GM18499 (cell line): ENCODE measurements at regions not wholly inside any gene's neighbourhood (a gene's known extent, or its start where the extent isn't known, plus 50 kb on each side); places are given as distances from the start of the nearest gene placed in this dataset.

Experiments used
- ATAC-seq: cut with Tn5 transposase; IDR thresholded peaks from one replicate; pipeline ENCODE4 v1.9.1; 2021; ENCODE audit warnings: moderate number of reproducible peaks; ENCODE audit not compliant: insufficient read depth, unreplicated experiment

DNA sequence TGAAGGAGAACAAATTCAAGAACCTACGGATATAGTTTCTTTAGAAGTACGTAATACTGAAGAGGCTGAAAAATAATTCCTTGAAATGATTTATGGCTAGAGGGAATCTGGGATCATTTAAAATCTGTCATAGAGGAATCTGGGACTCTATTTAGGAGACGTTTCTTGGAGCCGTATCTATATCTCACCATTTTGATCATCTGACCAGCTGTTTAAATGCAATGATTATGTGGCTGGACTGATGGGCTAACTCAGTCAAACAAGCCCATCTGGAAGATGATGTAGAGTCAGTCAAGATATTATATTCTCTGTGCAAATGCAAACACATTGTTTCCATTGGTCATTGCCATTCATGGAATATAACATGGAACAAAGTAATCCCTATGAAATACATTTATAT is 467.7 kb upstream of the ZFHX3 start:
- no peak for ATAC-seq

DNA sequence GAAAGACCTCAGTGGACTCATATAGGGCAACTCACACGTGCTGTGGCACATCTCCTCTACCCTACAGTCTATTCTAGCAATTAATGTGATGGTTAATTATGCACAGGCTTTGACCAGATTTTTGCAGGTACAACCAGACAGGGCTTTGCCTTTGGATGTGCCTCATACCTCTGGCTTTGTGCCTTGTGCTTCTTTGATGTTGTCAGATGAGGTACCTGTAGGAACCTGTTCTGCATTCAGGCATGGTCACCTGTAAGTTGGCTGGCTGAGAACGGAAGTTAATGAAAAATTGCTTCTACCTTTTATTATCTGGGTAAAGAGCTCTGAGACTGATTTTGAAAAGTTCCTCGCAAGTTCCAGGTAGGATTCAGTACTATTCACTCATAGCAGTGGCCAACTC is 462.9 kb upstream of the ZFHX3 start:
- ATAC-seq: no peak

DNA sequence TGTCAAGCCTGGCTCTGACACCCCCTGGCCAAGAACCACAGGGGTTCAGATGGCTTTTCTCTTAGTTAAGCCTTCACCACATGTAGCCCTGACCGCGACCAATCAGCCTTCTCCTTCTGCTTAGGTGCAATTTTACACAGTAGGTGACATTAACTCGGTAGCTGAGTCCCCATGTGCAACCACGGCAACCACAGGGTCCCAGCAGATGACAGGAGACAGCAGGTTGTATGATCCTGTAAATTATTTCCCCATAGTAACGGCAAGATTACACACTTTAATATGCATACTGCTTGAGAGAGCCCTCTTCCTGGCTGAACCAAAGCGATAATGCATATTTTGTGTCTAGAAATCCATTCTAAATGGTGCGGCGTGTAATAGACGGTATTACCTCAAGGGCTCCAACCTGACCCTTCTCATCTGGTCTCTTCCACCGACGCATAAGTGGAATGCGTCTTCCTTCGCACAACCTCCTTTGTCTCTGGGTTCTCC is 458.7 kb upstream of the ZFHX3 start:
- ATAC-seq: no peak

DNA sequence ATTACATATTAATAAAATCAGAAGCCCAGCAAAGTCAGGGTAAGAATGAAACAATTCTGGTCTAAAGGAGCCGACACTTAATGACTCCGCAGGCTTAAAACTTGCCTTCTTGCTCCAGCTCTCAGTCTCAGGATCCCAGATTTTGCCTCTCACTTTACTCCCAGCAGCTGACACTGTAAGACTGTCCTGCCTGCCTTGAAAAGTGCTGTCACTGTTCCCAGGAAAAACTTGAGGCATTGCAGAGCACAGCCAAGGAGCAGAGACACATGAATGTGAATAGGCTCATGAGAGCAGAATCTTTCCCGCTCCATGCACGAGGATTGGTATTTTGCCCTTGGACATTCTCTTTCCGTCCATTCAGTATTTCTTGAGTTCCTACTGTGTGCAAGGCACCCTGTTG is 457.6 kb upstream of the ZFHX3 start:
- no peak for ATAC-seq

DNA sequence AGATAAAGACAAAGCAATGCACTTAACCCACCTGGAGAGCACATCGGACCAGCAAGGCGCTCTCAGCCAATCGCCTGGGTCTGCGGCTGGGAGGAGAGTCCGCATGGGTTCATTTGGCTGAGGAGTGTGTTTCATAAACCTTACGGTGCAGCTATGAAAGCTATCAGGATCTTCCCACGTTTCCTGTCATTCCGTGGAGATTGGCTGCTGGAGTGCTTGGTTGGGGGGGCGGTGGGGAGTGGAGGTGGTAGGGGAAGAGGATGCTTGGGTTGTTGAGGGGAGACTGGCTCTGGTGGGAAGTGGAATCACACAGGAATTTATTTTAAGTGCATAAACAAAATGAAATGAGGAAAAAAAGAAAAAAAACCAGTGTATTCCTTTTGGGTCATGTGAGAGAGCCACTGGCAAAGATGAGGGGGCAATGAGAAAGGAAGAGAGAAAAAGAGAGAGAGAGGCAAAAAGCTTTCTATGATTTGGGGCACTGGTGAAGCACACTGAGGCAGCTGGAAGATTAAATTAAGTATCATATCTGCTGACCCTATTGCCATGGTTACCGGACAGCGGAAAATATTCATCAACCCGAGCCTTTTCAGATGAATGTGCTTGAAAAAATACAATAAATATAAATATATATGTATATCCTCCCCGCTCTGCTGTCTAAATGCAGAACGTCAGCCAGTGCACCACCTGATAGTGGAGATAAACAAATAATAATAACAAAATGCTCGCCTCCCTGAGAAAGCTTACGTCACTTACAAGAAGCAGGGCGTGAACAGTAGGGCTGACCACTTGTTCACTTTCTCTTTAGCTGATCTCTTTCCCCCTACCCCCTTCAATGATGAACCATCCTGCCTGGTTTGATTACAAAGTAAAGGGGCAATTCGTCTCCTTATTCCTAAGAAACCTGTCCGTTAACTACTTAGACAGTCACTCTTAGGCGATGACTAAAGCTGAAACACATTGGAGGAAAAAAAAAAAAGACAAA is 457.0 kb upstream of the ZFHX3 start:
- no peak for ATAC-seq

DNA sequence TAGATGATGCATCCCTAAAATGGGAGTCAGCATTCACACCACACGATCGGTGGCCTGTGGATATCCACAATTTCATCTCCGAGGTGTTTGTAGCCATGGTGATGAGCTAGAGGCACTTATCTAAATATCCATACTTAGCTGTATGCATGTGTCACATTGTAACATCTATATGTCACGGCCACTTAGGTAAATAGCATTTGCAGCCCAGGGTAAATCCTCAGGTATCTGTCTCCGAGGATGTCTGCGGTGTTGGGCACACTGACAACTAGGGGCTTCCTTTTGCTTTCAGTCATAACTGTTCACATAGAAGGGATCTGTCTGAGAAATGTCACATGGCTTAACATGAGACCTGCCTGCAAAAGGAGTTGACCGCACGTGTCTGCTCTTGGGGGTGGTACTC is 455.2 kb upstream of the ZFHX3 start:
- no peak for ATAC-seq

DNA sequence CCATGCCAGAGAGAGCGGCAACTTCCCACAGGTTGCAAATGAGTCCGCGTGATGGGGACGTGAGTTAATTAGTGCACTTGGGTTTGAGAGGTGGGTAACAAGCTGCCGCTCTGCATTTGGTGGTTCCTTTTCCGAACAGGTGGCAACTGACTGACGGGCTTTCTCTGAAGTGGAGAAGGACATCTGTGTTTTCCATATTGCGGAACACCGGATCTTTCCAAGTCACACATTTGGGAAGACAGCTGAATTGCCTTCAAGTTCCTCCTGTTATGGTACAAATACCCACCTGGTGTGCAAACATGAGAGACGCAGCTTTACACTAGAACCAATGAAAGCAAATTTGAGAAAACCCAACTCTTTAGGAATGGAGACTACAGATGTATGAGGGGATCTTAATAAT is 451.3 kb upstream of the ZFHX3 start:
- no peak for ATAC-seq

DNA sequence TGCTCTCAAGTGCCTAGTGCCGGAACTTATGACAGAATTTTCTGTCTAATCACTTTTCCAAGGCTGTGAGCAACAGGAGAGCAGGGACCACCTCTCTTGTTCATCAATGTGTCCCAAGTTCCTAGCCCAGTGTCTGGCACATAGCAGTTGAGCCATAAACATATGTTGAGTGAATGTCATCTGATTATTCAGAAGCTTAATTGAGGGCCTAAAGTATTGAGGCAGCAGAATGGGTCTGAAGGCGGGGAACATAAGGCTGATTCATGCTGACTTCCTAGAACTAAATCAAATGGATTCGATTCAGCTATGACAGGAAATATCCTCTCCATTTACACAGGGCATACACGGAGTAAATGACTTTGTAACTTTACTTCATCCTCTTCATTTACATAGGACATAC is 438.0 kb upstream of the ZFHX3 start:
- no peak for ATAC-seq

DNA sequence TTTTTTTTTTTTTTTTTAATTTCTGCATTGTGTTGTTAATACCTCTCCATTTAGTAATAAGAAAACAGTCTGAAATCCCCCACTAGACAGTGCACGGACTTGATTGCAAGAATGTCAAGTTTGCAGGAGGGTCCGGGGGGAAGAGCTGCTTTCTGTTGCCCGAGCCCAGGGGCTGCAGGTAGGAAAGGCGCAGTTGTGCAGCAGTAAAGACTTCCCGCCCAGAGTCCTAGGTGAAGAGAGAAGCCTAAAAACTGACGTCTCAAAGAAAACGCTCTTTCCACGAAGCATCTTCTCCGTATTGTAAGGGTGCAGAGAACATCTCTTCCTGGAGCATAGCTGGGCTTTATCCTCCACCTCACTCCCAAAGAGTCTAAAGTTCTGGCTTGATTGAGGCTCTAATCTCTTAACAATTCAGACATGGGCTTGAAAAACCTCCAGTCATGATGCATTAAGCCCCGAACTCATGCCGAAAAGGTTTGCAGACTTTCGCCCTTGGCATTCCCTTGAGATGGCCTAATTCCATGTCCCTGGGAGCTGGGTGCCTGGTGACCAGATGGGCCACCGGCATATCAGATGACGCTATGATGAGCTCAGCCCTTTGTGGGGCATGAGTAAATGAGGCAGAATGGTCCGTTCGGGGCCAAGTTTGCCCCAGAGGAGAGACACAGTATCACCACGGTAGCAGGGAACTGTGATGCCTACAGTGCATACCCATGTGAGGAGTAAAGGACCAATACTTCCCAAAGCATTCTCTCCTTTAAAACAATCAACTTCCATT is 436.2 kb upstream of the ZFHX3 start:
- ATAC-seq: no peak

DNA sequence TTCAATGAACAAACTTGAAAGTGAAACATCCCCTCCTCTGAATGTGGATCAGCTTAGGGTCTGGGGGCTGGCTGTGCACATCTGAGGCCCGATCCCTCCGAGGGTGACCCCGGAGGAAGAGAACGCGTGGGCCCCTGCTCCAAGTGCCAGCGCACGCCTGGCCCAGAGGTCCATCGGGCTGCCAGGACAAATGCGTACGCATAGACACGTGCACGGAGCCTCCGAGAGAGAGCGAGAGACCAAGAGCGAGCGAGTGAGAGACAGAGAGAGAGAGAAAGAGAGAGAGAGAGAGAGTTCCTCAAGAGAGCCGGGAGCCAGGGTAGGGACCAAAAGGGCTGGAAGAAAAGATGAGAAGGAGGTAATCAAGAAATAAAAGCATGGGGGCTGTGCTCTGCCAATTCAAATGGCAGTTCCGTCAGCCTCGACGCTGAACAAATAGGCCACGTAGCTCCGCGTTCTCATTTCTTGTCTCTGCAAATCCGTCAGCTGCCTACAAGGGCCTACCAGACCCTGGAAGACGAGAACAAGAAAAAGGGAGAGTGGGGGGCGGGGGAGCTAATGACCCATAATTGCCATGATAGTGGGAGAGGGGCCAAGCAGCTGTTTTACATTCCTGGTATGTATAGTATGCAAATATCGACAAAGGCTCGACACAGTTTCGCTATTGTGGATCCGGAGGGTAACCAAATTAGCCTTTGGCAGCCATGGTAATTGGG is 435.3 kb upstream of the ZFHX3 start:
- ATAC-seq: no peak

DNA sequence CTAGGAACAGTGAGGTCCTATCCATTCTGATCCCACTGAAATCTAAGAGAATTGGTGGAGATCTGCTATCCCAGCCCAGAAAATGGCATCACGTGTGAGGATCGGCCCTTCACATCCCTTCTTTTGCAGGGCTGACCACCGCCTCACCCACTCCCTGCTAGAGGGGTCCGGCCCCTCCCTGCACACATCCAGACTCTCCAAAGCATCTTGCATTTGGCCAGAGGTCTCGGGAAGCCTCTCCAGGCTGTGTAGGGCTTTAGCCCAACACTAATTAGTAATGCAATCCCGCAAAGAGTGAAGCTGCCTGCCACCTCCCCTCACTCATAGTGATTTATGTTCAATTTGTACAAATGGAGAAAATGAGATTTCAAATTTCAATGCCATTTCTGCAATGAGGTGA is 434.4 kb upstream of the ZFHX3 start:
- no peak for ATAC-seq

DNA sequence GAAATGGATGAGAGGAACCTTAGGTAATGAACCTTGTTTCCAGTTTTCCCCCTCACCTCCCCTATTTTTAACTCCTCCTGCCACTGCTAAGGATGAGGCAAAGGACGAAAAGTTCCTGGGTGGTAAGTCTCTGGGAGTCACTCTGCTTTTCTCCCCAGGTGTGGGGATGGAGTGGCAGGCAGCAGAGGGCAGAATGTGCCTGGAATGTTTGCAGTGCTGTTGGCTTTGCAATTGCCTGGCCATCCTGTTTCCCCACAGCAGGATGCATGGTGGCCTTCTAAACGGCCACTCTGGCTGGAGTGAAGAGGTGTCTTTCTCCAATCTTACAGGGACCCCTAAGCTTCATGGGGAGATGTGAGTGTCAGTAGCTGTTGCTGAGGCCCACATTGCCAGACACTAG is 432.5 kb upstream of the ZFHX3 start:
- no peak for ATAC-seq

DNA sequence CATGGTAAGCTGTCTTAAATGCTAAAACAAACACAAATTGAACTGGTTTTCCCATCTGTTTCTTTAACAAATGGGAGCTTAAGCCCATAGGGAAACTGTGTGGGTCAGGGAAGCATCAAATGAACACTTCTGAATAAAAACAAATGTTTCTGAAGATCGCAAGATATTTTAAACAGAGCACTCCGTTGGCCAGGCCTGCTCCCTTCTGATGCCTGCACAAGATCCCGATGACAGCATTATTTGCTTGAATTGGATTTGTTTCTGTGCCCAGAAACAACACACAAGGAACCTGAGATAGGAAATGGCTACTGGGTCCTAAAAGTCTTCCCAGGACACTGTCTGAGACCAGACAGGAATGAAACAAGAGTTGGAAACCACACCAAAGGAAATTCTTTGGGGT is 425.8 kb upstream of the ZFHX3 start:
- ATAC-seq: no peak

DNA sequence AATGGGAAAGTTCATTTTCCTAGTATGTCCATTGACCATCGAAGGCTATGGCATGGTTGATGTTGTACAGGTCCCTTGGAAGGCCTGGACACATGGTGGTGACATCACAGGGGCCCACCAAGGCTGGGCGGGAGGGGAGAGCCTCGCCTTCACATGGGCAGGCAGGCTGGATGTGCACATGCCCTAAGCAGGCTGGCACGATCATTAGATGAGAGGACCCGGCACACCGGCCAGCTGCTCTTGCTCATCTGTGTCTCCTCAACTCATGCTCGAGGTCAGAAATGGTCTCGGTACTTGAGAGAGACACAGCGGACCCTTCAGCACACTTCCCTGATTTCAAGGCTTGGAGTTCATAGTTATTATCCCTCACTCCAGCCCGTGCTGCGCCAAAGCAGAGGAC is 416.9 kb upstream of the ZFHX3 start:
- ATAC-seq: no peak

DNA sequence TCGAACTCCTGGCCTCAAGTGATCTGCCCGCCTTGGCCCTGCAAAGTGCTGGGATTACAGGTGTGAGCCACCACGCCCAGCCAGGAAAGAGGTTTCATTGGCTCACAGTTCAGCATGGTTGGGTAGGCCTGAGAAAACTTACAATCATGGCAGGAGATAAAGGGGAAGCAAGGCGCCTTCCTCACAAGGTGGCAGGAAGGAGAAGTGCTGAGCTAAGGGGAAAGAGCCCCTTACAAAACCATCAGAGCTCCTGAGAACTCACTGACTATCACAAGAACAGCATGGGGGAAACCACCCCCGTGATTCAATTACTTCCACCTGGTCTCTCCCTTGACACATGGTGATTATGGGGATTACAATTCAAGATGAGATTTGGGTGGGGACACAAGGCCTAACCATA is 411.7 kb upstream of the ZFHX3 start:
- ATAC-seq: no peak

DNA sequence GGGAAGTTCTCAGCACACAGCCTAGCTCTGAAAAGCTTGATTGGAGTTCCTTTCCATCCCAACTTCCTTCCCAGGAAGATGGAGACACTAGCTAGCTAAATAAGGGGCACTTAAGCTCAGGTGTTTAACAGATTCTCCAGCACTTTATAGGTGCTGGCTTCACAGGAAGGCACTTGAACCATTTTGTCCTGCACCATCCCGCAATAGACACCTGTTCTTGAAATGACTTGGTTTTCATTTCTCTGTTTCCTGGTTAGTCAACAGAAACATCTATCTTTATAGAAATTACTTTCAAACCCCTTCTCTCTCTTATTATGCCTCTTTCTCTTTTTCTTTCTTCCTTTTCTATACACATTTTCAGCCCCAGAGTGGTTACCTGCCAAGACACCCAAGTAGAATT is 409.9 kb upstream of the ZFHX3 start:
- no peak for ATAC-seq

DNA sequence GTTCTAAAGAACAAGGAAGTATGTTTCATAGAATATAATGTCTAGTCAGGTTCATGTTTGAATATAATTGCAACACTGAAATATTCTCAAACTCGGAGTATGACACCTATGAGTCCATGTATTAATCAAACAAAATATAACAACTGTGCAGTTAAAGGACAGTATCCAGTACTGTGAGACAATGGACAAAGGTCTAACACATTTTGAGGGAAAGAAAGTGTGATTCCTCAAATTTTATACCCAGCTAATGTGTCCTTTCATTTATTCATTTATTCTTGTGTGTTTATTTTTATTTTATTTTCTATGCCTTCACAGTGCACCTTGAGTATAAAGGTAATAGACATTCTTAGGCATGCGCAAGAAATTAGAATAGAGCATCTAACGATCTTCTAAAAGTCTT is 401.0 kb upstream of the ZFHX3 start:
- no peak for ATAC-seq

DNA sequence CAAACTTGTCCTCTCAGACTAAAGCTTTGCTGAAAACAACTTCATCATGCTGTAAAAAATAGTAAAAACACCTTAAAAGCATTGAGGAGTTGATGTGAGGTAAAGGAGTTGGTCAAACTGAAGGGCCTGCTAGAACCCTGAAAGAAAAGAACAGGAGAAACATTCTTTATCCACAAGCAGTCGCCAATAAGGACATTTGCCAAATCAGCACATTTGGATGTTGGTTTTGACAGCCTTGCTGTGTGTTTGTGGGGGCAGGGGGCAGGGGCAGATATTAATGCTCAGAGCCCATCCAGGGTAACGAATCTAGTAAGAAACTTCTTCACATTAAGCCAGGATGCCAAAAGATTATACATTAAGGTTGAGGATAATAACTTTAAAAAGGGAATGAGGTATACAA is 399.9 kb upstream of the ZFHX3 start:
- no peak for ATAC-seq

DNA sequence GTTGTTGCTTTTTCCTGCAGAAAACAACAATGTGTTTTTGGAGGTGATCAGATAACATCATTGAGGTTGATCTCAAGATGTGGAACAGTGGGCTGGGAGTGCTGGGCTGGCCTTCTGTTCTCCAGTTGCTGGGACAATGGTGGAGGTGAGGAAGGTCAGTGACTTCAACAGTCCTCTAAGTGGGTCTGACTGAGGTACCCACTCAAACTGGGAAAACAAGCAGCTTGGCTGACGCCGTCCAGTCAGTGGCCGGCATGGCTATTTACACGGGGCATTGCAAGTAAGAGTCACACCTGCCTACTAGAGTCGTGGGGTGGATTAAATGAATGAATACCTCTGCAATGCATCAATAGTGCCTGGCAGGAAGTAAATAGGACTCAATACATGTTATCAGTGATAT is 386.7 kb upstream of the ZFHX3 start:
- ATAC-seq: no peak

DNA sequence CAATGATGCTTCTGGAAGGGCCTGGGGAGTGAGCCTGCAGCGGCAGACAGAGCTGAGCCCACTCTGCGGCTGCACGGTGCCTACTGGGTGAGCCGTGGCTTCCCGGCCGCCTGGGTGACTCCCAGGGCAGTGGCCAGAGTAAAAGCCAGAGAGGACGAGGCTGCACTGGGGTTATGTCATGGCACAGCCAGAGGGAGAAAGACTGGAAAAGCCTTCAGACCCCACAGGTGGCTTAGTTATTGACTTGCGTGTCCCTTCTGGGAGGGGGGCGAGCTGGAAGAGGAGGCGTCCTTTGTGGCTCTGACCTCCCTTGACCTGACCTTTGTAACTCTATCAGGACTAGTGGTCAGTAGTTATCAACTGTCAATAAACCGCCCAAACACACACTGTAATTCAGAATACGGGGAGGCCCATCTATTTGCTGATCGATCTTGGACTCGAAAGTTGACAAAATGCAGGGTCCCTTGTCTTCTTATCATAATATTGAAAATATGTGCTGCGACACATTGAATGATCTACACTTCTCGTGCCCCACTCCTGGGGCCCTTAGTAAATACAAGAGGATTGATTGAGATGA is 385.9 kb upstream of the ZFHX3 start:
- no peak for ATAC-seq
